Esophagus squamous epithelium (tissue), 5 donors: ENCODE measurements at regions not wholly inside any gene's neighbourhood (a gene's known extent, or its start where the extent isn't known, plus 50 kb on each side); places are given as distances from the start of the nearest gene placed in this dataset.
"Not testable (repeated sequence)": the region's sequence is repeated elsewhere in the genome, so short reads cannot be mapped to it uniquely, and the experiment has no call there.

Source experiments
- DNase-seq: peaks from one replicate; lab custom pipeline; 2025; lab: John Stamatoyannopoulos, UW
- H3K27ac ChIP-seq, 4 donors: fragments of 200-600 bp; sonication (generic); one replicate each; pipeline ENCODE4 v1.5.1; 2016 to 2019; ENCODE audit warnings: mild to moderate bottlenecking in 1 of 4
- H3K27me3 ChIP-seq, 4 donors: fragments of 200-600 bp; sonication (generic); 1 replicate in 3 of 4; 2 replicates in 1 of 4; pipeline versions ENCODE4 v1.5.1 to v1.6.0; 2017 to 2021; ENCODE audit warnings: antibody characterized with exemption in 1 of 4
- H3K36me3 ChIP-seq, 3 donors: fragments of 200-600 bp; sonication (generic); one replicate each; pipeline ENCODE4 v1.5.1; 2016 to 2019
- H3K4me1 ChIP-seq, 3 donors: fragments of 200-600 bp; sonication (generic); one replicate each; pipeline ENCODE4 v1.5.1; 2017 to 2019
- H3K4me3 ChIP-seq, 4 donors: fragments of 200-600 bp; sonication (generic); 1 replicate in 3 of 4; 2 replicates in 1 of 4; pipeline ENCODE4 v1.5.1; 2016 to 2019; ENCODE audit warnings: mild to moderate bottlenecking in 2 of 4, moderate library complexity in 1 of 4
- H3K9me3 ChIP-seq, 3 donors: fragments of 200-600 bp; sonication (generic); one replicate each; pipeline ENCODE4 v1.5.1; 2016 to 2019
- POLR2A ChIP-seq, 4 donors: fragments of 450-650 bp; IDR thresholded peaks; one replicate each; pipeline ENCODE4 v1.6.1; 2017; ENCODE audit warnings: antibody characterized with exemption in 4 of 4, mild to moderate bottlenecking in 4 of 4, moderate library complexity in 3 of 4
- WGBS, 2 donors: methylation state at CpG; one replicate each; pipeline ENCODE4 v1.1.5; 2018; 5-methylcytosine and 5-hydroxymethylcytosine counted together
- intact Hi-C: fragments of 100-400 bp; cut with DNase I; formaldehyde crosslinking; loops from one replicate; pipeline ENCODE4 v1.15.0; 2022
- TF ChIP-seq, protein P1 (sequence below), 6 experiments: fragments of 450-650 bp in 4 of 6; fragments of 200-600 bp in 2 of 6; sonication (generic) in 2 of 6; IDR thresholded peaks; one replicate each; pipeline ENCODE4 v1.5.1; 2016 to 2019; ENCODE audit warnings: antibody characterized with exemption in 6 of 6, mild to moderate bottlenecking in 4 of 6, moderate library complexity in 4 of 6
- donor health status: DM: yes; HTN: yes; CAD: no.

DNA sequence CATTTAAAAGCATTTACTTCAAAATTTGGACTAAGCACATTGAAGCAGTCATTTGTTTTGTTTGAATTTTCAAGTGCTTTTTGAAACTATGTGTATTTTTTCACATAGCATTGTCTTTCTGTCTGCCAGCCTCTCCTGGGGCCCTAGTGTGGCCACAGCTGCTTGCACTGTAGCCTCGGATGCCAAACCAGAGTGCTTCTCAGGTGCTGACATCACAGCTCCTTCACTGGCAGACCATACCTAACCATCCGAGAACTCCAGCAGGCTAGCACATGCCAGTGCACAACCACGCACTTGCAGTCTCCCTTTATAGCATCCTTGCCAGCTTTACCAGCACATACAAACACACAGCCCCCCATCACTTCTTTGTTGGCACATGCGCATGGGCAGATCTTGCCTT, 1019.7 kb downstream of the STPG2 start:
- Histone ChIP-seq H3K4me1 (no peaks in the 10 kb centered on the region), H3K9me3 (peaks cover 0 to 4% (median 4%) of the 10 kb centered on the region in 3 donors), H3K4me3 (no peak overlapping the region), H3K36me3 (no peaks in the 10 kb centered on the region), H3K27ac (no peak overlapping the region), H3K27me3 (no peaks in the 10 kb centered on the region)
- TF ChIP-seq, protein P1, sequence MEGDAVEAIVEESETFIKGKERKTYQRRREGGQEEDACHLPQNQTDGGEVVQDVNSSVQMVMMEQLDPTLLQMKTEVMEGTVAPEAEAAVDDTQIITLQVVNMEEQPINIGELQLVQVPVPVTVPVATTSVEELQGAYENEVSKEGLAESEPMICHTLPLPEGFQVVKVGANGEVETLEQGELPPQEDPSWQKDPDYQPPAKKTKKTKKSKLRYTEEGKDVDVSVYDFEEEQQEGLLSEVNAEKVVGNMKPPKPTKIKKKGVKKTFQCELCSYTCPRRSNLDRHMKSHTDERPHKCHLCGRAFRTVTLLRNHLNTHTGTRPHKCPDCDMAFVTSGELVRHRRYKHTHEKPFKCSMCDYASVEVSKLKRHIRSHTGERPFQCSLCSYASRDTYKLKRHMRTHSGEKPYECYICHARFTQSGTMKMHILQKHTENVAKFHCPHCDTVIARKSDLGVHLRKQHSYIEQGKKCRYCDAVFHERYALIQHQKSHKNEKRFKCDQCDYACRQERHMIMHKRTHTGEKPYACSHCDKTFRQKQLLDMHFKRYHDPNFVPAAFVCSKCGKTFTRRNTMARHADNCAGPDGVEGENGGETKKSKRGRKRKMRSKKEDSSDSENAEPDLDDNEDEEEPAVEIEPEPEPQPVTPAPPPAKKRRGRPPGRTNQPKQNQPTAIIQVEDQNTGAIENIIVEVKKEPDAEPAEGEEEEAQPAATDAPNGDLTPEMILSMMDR (IDR thresholded peaks at IDR 0.05) = no peak
- TF ChIP-seq POLR2A (IDR thresholded peaks at IDR 0.05) = no peak
- intact Hi-C loops = no loop called here
- 59 to 61% methylated on average over 3 to 4 of the region's 4 CpGs for WGBS, 2 donors
- no peak for DNase-seq

DNA sequence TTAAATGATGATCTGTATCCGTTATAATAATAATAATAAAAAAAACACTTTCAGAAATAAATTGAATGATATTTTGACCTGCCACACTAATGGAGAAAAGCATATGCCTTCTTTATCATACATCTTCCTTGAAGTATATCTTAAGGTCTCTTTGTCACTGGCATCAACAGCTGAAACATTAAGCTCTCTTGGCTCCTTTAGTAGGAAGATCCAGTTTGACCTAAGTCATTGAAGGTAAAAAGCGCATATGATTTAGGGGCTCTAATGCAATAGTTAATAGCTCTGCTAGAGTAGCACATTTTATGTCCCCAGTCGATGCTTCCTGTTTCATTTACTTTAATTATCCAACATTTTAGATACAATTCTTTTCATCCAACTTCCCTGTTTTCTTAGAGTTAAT, 1010.8 kb downstream of the STPG2 start:
- Histone ChIP-seq H3K36me3 (no peaks in the 10 kb centered on the region), H3K4me3 (no peak overlapping the region), H3K27ac (no peak overlapping the region), H3K4me1 (no peaks in the 10 kb centered on the region), H3K9me3 (no peaks in the 10 kb centered on the region), H3K27me3 (no peaks in the 10 kb centered on the region)
- no peak for DNase-seq
- intact Hi-C loops = no loop called here
- 59 to 71% methylated on average over 3 of the region's 3 CpGs for WGBS, 2 donors
- TF ChIP-seq, protein P1 (IDR thresholded peaks at IDR 0.05) = no peak
- TF ChIP-seq POLR2A (IDR thresholded peaks at IDR 0.05) = no peak

DNA sequence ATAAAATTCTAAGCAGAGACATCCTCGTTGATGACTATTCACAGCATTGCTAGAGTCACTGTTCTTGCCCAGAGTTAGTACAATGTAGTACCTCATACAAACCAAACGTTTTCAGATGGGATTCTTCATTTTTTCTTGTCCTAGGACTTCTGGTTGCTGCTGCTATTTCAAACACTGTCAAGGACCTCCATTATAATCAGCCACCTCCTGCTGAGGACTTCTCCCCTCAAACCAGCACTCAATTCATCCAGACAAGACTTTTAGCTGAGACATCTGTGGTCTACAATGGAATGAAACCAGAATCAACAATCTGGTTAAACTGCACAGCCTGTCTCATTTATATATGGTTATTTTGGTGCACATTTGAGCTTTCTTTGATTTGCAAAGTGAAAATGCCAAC, 1008.8 kb downstream of the STPG2 start:
- Histone ChIP-seq H3K4me1 (no peaks in the 10 kb centered on the region), H3K27me3 (no peaks in the 10 kb centered on the region), H3K36me3 (no peaks in the 10 kb centered on the region), H3K4me3 (no peak overlapping the region), H3K27ac (no peak overlapping the region), H3K9me3 (no peaks in the 10 kb centered on the region)
- intact Hi-C loops = no loop called here
- TF ChIP-seq POLR2A (IDR thresholded peaks at IDR 0.05) = no peak
- TF ChIP-seq, protein P1 (IDR thresholded peaks at IDR 0.05) = no peak
- no peak for DNase-seq
- WGBS, 2 donors = 27 to 29% methylated on average over 2 of the region's 2 CpGs

DNA sequence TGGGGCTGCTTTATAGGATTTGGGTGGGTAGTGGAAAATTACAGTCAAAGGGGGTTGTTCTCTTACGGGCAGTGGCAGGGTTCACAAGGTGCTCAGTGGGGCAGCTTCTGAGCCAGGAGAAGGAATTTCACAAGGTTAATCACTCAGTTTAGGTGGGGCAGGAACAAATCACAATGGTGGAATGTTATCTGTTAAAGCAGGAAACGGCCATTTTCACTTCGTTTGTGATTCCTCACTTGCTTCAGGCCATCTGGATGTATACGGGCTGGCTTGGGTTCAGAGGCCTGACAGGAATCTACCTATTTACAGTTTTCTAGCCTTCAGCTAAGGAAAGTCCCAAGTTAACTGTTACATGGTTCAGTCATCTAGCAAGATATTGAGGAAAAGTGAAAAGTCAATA, 1003.5 kb downstream of the STPG2 start:
- H3K9me3 ChIP-seq = no peaks in the 10 kb centered on the region
- no peaks in the 10 kb centered on the region for H3K4me1 ChIP-seq
- no peaks in the 10 kb centered on the region for H3K36me3 ChIP-seq
- no peak overlapping the region for H3K27ac ChIP-seq
- intact Hi-C loops = no loop called here
- no peaks in the 10 kb centered on the region for H3K27me3 ChIP-seq
- TF ChIP-seq POLR2A (IDR thresholded peaks at IDR 0.05) = no peak
- TF ChIP-seq, protein P1 (IDR thresholded peaks at IDR 0.05) = no peak
- no peak for DNase-seq
- no peak overlapping the region for H3K4me3 ChIP-seq
- 59 to 67% methylated on average over 4 of the region's 4 CpGs for WGBS, 2 donors

DNA sequence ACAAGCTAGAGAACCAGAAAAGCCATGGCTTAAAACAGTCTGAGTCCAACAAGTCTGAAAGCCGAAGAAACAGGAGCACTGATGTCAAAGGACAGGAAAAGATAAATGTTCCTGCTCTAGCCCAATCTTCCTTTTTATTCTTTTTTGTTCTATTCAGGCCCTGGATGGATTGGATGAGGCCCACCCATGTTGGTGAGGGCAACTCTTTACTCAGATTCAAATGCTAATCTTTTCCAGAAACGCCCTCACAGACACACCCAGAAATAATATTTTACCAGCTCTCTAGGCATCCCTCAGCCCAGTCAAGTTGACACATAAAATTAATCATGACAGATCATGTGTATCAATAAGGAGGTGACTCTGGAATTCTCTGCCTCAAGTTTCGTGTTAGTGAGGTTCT, 1002.7 kb downstream of the STPG2 start:
- intact Hi-C loops = no loop called here
- H3K9me3 ChIP-seq = no peaks in the 10 kb centered on the region
- TF ChIP-seq, protein P1 (IDR thresholded peaks at IDR 0.05) = no peak
- TF ChIP-seq POLR2A (IDR thresholded peaks at IDR 0.05) = no peak
- H3K4me3 ChIP-seq = no peak overlapping the region
- H3K4me1 ChIP-seq = no peaks in the 10 kb centered on the region
- H3K27ac ChIP-seq = no peak overlapping the region
- 27 to 42% methylated on average over 3 of the region's 3 CpGs for WGBS, 2 donors
- DNase-seq = no peak
- no peaks in the 10 kb centered on the region for H3K27me3 ChIP-seq
- no peaks in the 10 kb centered on the region for H3K36me3 ChIP-seq

DNA sequence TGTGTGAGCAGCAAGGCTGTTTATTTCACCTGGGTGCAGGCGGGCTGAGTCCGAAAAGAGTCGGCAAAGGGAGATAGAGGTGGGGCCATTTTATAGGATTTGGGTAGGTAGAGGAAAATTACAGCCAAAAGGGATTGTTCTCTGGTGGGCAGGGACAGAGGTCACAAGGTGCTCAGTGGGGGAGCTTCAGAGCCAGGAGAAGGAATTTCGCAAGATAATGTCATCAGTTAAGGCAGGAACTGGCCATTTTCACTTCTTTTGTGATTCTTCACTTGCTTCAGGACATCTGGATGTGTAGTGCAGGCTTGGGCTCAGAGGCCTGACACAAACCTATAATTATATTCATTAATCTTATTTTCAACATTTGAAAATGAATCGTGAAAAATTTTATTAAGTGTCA, 1001.9 kb downstream of the STPG2 start:
- H3K4me1 ChIP-seq, H3K27me3 ChIP-seq, H3K4me3 ChIP-seq, H3K36me3 ChIP-seq, H3K27ac ChIP-seq, intact Hi-C loops, H3K9me3 ChIP-seq, DNase-seq: not testable (repeated sequence)
- 81 to 86% methylated on average over 5 of the region's 5 CpGs for WGBS, 2 donors
